Hepatocyte (in vitro differentiated cells): ENCODE measurements at regions not wholly inside any gene's neighbourhood (a gene's known extent, or its start where the extent isn't known, plus 50 kb on each side); places are given as distances from the start of the nearest gene placed in this dataset.

Experiments
- DNase-seq: peaks from one replicate; pipeline ENCODE4 v3.0.0-alpha.2; 2016; ENCODE audit warnings: low spot score
- H2AFZ ChIP-seq: fragments of 200-600 bp; sonication (generic); 2 replicates; pipeline ENCODE4 v1.6.0; 2016; ENCODE audit warnings: antibody characterized with exemption, mild to moderate bottlenecking
- H3K27ac ChIP-seq: fragments of 200-600 bp; sonication (generic); 2 replicates; pipeline ENCODE4 v1.5.1; 2016; ENCODE audit warnings: mild to moderate bottlenecking
- H3K27me3 ChIP-seq: fragments of 200-600 bp; sonication (generic); 2 replicates; pipeline ENCODE4 v1.6.1; 2016
- H3K36me3 ChIP-seq: fragments of 200-600 bp; sonication (generic); replicated peaks from 2 replicates; pipeline ENCODE4 v1.5.1; 2016; ENCODE audit warnings: low read depth; ENCODE audit not compliant: insufficient read depth
- H3K4me1 ChIP-seq: fragments of 200-600 bp; sonication (generic); 2 replicates; pipeline ENCODE4 v1.5.1; 2016; ENCODE audit warnings: mild to moderate bottlenecking, moderate library complexity; ENCODE audit not compliant: insufficient read depth
- H3K4me2 ChIP-seq: fragments of 200-600 bp; sonication (generic); 2 replicates; pipeline ENCODE4 v1.6.0; 2016
- H3K4me3 ChIP-seq: fragments of 200-600 bp; sonication (generic); 2 replicates; pipeline ENCODE4 v1.5.1; 2016; ENCODE audit warnings: mild to moderate bottlenecking
- H3K79me2 ChIP-seq: fragments of 200-600 bp; sonication (generic); 2 replicates; pipeline ENCODE4 v1.6.0; 2017; ENCODE audit warnings: mild to moderate bottlenecking
- H3K9me2 ChIP-seq: fragments of 200-600 bp; sonication (generic); replicated peaks from 2 replicates; pipeline ENCODE4 v1.6.0; 2017; ENCODE audit warnings: mild to moderate bottlenecking; ENCODE audit not compliant: insufficient read depth
- H3K9me3 ChIP-seq: fragments of 200-600 bp; sonication (generic); 2 replicates; pipeline ENCODE4 v1.5.1; 2016; ENCODE audit warnings: low read depth, mild to moderate bottlenecking
- H4K20me1 ChIP-seq: fragments of 200-600 bp; sonication (generic); 2 replicates; pipeline ENCODE4 v1.6.0; 2016; ENCODE audit warnings: mild to moderate bottlenecking; ENCODE audit not compliant: insufficient read depth, poor library complexity, severe bottlenecking
- CTCF ChIP-seq: fragments of 200-600 bp; sonication (generic); IDR thresholded peaks from 2 replicates; pipeline ENCODE4 v1.5.1; 2016; ENCODE audit warnings: antibody characterized with exemption, mild to moderate bottlenecking; ENCODE audit not compliant: poor library complexity
- EZH2 ChIP-seq: fragments of 200-600 bp; sonication (generic); IDR thresholded peaks from 2 replicates; pipeline ENCODE4 v1.6.1; 2016; ENCODE audit warnings: antibody characterized with exemption, mild to moderate bottlenecking, borderline replicate concordance
- EZH2phosphoT487 ChIP-seq: fragments of 200-600 bp; sonication (generic); IDR thresholded peaks from one replicate; pipeline ENCODE4 v1.6.1; 2018; ENCODE audit warnings: antibody characterized with exemption, mild to moderate bottlenecking, low read depth, moderate library complexity; ENCODE audit not compliant: unreplicated experiment, severe bottlenecking
- WGBS: methylation state at CpG from one replicate; pipeline ENCODE4 v1.1.6; 2016; ENCODE audit warnings: low lambda C conversion rate; ENCODE audit errors: missing lambda C conversion rate; 5-methylcytosine and 5-hydroxymethylcytosine counted together

- no peaks in the 10 kb centered on the region for H4K20me1 ChIP-seq
Measured at GRCh38 chr2:4269885-4270284, 566.5 kb downstream of the DCDC2C start.

GRCh38 chr2:4272261-4272858, 569.0 kb downstream of the DCDC2C start:
- H3K9me2 ChIP-seq, result no peaks in the 10 kb centered on the region
- no peak overlapping the region for H2AFZ ChIP-seq
- H3K4me1 ChIP-seq, result no peaks in the 10 kb centered on the region
- no peaks in the 10 kb centered on the region for H4K20me1 ChIP-seq
- no peak overlapping the region for H3K4me3 ChIP-seq
- no peaks in the 10 kb centered on the region for H3K27me3 ChIP-seq
- no peak overlapping the region for H3K27ac ChIP-seq
- no peak for DNase-seq
- WGBS, result 89% methylated on average over 13 of the region's 13 CpGs
- H3K36me3 ChIP-seq, result no peaks in the 10 kb centered on the region
- H3K9me3 ChIP-seq, result no peaks in the 10 kb centered on the region
- H3K4me2 ChIP-seq, result no peak overlapping the region
- H3K79me2 ChIP-seq, result no peaks in the 10 kb centered on the region
- TF ChIP-seq EZH2 (no peak), CTCF (no peak), EZH2phosphoT487 (no peak)

More at GRCh38 chr2:4269885-4270284, 566.5 kb downstream of the DCDC2C start:
- 95% methylated on average over 2 of the region's 2 CpGs for WGBS
- no peaks in the 10 kb centered on the region for H3K27me3 ChIP-seq
- no peak for TF ChIP-seq CTCF
- no peak for TF ChIP-seq EZH2
- TF ChIP-seq EZH2phosphoT487, result no peak
- H3K4me1 ChIP-seq, result no peaks in the 10 kb centered on the region
- no peaks in the 10 kb centered on the region for H3K79me2 ChIP-seq
- no peak overlapping the region for H3K4me2 ChIP-seq
- no peaks in the 10 kb centered on the region for H3K36me3 ChIP-seq
- no peak overlapping the region for H3K27ac ChIP-seq
- H3K9me2 ChIP-seq, result no peaks in the 10 kb centered on the region
- H3K4me3 ChIP-seq, result no peak overlapping the region
- DNase-seq, result no peak
- no peaks in the 10 kb centered on the region for H3K9me3 ChIP-seq
- no peak overlapping the region for H2AFZ ChIP-seq

GRCh38 chr2:4278392-4278791, 575.0 kb downstream of the DCDC2C start:
- no peaks in the 10 kb centered on the region for H3K9me2 ChIP-seq

More at GRCh38 chr2:4278392-4278791, 575.0 kb downstream of the DCDC2C start:
- no peak overlapping the region for H3K27ac ChIP-seq
- no peaks in the 10 kb centered on the region for H3K9me3 ChIP-seq
- no peak overlapping the region for H3K4me2 ChIP-seq
- H2AFZ ChIP-seq, result no peak overlapping the region
- H4K20me1 ChIP-seq, result no peaks in the 10 kb centered on the region
- DNase-seq, result no peak
- H3K4me3 ChIP-seq, result no peak overlapping the region
- TF ChIP-seq CTCF, result no peak
- TF ChIP-seq EZH2phosphoT487, result no peak
- no peak for TF ChIP-seq EZH2
- no peaks in the 10 kb centered on the region for H3K36me3 ChIP-seq
- WGBS, result 91% methylated on average over 7 of the region's 7 CpGs
- H3K4me1 ChIP-seq, result no peaks in the 10 kb centered on the region
- no peaks in the 10 kb centered on the region for H3K79me2 ChIP-seq
- no peaks in the 10 kb centered on the region for H3K27me3 ChIP-seq
